ENCODE measurements at regions not wholly inside any gene's neighbourhood (a gene's known extent, or its start where the extent isn't known, plus 50 kb on each side); places are given as distances from the start of the nearest gene placed in this dataset.

DNA sequence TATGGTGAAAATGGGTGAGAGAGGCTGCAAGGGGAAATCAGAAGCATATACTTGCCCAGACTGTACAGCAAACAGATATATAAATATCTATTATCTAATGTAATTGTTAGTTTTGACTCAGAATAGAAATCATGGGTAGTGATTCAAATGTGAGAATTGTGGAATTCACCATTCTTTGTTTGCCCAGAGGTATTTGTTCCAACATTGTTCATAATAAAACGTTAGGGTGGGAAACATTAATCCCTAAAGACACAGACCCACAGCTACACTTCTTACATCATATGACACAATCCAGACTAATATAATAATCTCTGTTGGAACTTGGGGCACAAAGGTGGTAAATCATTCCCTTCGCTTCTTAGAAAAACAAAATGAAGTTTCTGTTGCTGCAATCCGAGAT is 646.5 kb upstream of the SLITRK6 start:
- TF ChIP-seq CTCF (IDR thresholded peaks at IDR 0.05) (no peak), POLR2A (IDR thresholded peaks at IDR 0.05) (no peak)
